H9 (cell line): ENCODE measurements at regions not wholly inside any gene's neighbourhood (a gene's known extent, or its start where the extent isn't known, plus 50 kb on each side); places are given as distances from the start of the nearest gene placed in this dataset.

Experiments
- DNase-seq: peaks from one replicate; pipeline ENCODE4 v3.0.0-alpha.2; 2017
- H2AFZ ChIP-seq: one replicate; pipeline ENCODE4 v1.6.1; 2013; ENCODE audit warnings: mild to moderate bottlenecking, low read length, control low read depth, moderate library complexity
- H2AK5ac ChIP-seq: 2 replicates; pipeline ENCODE4 v1.6.1; 2013; ENCODE audit warnings: low read length, control low read depth, mixed read lengths; ENCODE audit not compliant: insufficient read length
- H2BK120ac ChIP-seq: one replicate; pipeline ENCODE4 v1.6.1; 2013; ENCODE audit warnings: low read depth, mild to moderate bottlenecking, low read length, control low read depth, inconsistent platforms; ENCODE audit not compliant: poor library complexity, severe bottlenecking
- H2BK12ac ChIP-seq: 2 replicates; pipeline ENCODE4 v1.6.1; 2013; ENCODE audit warnings: low read length, control low read depth, mixed read lengths, low read depth; ENCODE audit not compliant: insufficient read length
- H2BK15ac ChIP-seq: 2 replicates; pipeline ENCODE4 v1.6.1; 2013; ENCODE audit warnings: low read depth, low read length, control low read depth
- H2BK20ac ChIP-seq: one replicate; pipeline ENCODE4 v1.6.1; 2013; ENCODE audit warnings: low read depth, mild to moderate bottlenecking, low read length, control low read depth, inconsistent platforms; ENCODE audit not compliant: poor library complexity, severe bottlenecking
- H2BK5ac ChIP-seq: 2 replicates; pipeline ENCODE4 v1.6.1; 2013; ENCODE audit warnings: low read length, control low read depth, mixed read lengths; ENCODE audit not compliant: insufficient read length
- H3K14ac ChIP-seq: 2 replicates; pipeline ENCODE4 v1.6.1; 2013; ENCODE audit warnings: low read length, control low read depth; ENCODE audit not compliant: insufficient read depth
- H3K18ac ChIP-seq: 2 replicates; pipeline ENCODE4 v1.6.1; 2013; ENCODE audit warnings: low read depth, mild to moderate bottlenecking, mixed read lengths, low read length, control low read depth; ENCODE audit not compliant: insufficient read length
- H3K23ac ChIP-seq: 2 replicates; pipeline ENCODE4 v1.6.1; 2013; ENCODE audit warnings: low read length, control low read depth, mixed read lengths, low read depth; ENCODE audit not compliant: insufficient read length
- H3K23me2 ChIP-seq: 2 replicates; pipeline ENCODE4 v1.6.1; 2013; ENCODE audit warnings: low read depth, mild to moderate bottlenecking, mixed read lengths, low read length, control low read depth; ENCODE audit not compliant: insufficient read length, poor library complexity, severe bottlenecking
- H3K27ac ChIP-seq: 2 replicates; pipeline ENCODE4 v1.5.1; 2013; ENCODE audit warnings: low read length, control low read depth, mixed read lengths, low read depth; ENCODE audit not compliant: insufficient read length
- H3K27me3 ChIP-seq: 2 replicates; pipeline ENCODE4 v1.6.1; 2013; ENCODE audit warnings: low read length, control low read depth, inconsistent platforms; ENCODE audit not compliant: insufficient read depth
- H3K4ac ChIP-seq: 2 replicates; pipeline ENCODE4 v1.6.1; 2013; ENCODE audit warnings: low read depth, mild to moderate bottlenecking, control low read depth, inconsistent platforms, low read length, moderate library complexity
- H3K4me1 ChIP-seq: 2 replicates; pipeline ENCODE4 v1.6.1; 2013; ENCODE audit warnings: low read length, control low read depth, inconsistent platforms; ENCODE audit not compliant: insufficient read depth
- H3K4me2 ChIP-seq: 2 replicates; pipeline ENCODE4 v1.6.1; 2013; ENCODE audit warnings: low read length, control low read depth, mixed read lengths; ENCODE audit not compliant: insufficient read length, insufficient read depth
- H3K56ac ChIP-seq: 2 replicates; pipeline ENCODE4 v1.6.1; 2013; ENCODE audit warnings: low read depth, mild to moderate bottlenecking, mixed read lengths, low read length, control low read depth; ENCODE audit not compliant: insufficient read length
- H3K79me1 ChIP-seq: 2 replicates; pipeline ENCODE4 v1.6.1; 2013; ENCODE audit warnings: low read depth, mild to moderate bottlenecking, moderate library complexity, low read length, control low read depth, inconsistent platforms; ENCODE audit not compliant: insufficient read depth, poor library complexity, severe bottlenecking
- H3K79me2 ChIP-seq: 2 replicates; pipeline ENCODE4 v1.6.1; 2013; ENCODE audit warnings: low read length, control low read depth, inconsistent platforms; ENCODE audit not compliant: insufficient read depth
- H3K9ac ChIP-seq: 2 replicates; pipeline ENCODE4 v1.6.1; 2013; ENCODE audit warnings: low read length, control low read depth, mixed read lengths; ENCODE audit not compliant: insufficient read length; ENCODE audit errors: extremely low read depth
- H3K9me3 ChIP-seq: one replicate; pipeline ENCODE4 v1.6.1; 2013; ENCODE audit warnings: low read depth, low read length, inconsistent platforms; ENCODE audit not compliant: control insufficient read depth
- H3T11ph ChIP-seq: one replicate; pipeline ENCODE4 v1.6.1; 2013; ENCODE audit warnings: mild to moderate bottlenecking, low read length, control low read depth, inconsistent platforms
- H4K20me1 ChIP-seq: one replicate; pipeline ENCODE4 v1.6.1; 2013; ENCODE audit not compliant: control insufficient read depth, insufficient read length, insufficient read depth
- H4K5ac ChIP-seq: 2 replicates; pipeline ENCODE4 v1.6.1; 2013; ENCODE audit warnings: low read depth, mild to moderate bottlenecking, mixed read lengths, low read length, control low read depth; ENCODE audit not compliant: insufficient read length
- H4K8ac ChIP-seq: replicated peaks from 2 replicates; pipeline ENCODE4 v1.6.1; 2013; ENCODE audit warnings: low read length, control low read depth, mixed read lengths, low read depth; ENCODE audit not compliant: insufficient read length
- H4K91ac ChIP-seq: 2 replicates; pipeline ENCODE4 v1.6.1; 2013; ENCODE audit warnings: low read depth, mild to moderate bottlenecking, moderate library complexity, mixed read lengths, low read length, control low read depth; ENCODE audit not compliant: insufficient read length
- H3K27ac Mint-ChIP-seq, 3 experiments: 2 replicates in 2 of 3; 3 replicates in 1 of 3; pipeline ENCODE4 v1.8.0; 2020 to 2021; ENCODE audit warnings: mixed read lengths in 3 of 3, mild to moderate bottlenecking in 1 of 3, moderate library complexity in 1 of 3
- H3K27me3 Mint-ChIP-seq: 2 replicates; pipeline ENCODE4 v1.8.0; 2021; ENCODE audit warnings: low read depth, mild to moderate bottlenecking, moderate library complexity, mixed read lengths
- H3K36me3 Mint-ChIP-seq, 3 experiments: 2 replicates in 2 of 3; 3 replicates in 1 of 3; pipeline ENCODE4 v1.8.0; 2020 to 2021; ENCODE audit warnings: low read depth in 3 of 3, mixed read lengths in 3 of 3; ENCODE audit not compliant: insufficient read depth in 1 of 3
- H3K4me1 Mint-ChIP-seq, 2 experiments: 2 replicates each; pipeline ENCODE4 v1.8.0; 2020; ENCODE audit warnings: mixed read lengths in 2 of 2
- H3K4me3 Mint-ChIP-seq, 2 experiments: 2 replicates in 1 of 2; 3 replicates in 1 of 2; pipeline ENCODE4 v1.8.0; 2020 to 2021; ENCODE audit warnings: mild to moderate bottlenecking in 2 of 2, mixed read lengths in 2 of 2, moderate library complexity in 1 of 2
- H3K9me3 Mint-ChIP-seq, 2 experiments: 2 replicates in 1 of 2; 3 replicates in 1 of 2; pipeline ENCODE4 v1.8.0; 2020; ENCODE audit warnings: mild to moderate bottlenecking in 2 of 2, mixed read lengths in 2 of 2, moderate library complexity in 1 of 2
- WGBS: extraction: QIAGEN DNeasy Blood & Tissue Kit; methylation state at CpG from one replicate; pipeline ENCODE4 v1.1.7; 2013; ENCODE audit warnings: missing lambda C conversion rate, low lambda C conversion rate, mixed read lengths; ENCODE audit not compliant: insufficient read length; ENCODE audit errors: extremely low coverage; 5-methylcytosine and 5-hydroxymethylcytosine counted together
- TF ChIP-seq, protein P1 (sequence below): fragments of 200-600 bp; sonication (generic); conservative IDR thresholded peaks from 3 replicates; pipeline ENCODE4 v1.8.0; 2021; ENCODE audit warnings: antibody characterized with exemption, mild to moderate bottlenecking

GRCh38 chr12:131386167-131386521 lies 324.7 kb upstream of the SFSWAP start:
- H3K9me3 ChIP-seq: no peaks in the 10 kb centered on the region
- H2AK5ac ChIP-seq: no peak overlapping the region
- peaks cover 16 to 50% of the 10 kb centered on the region in 2 experiments for H3K4me1 Mint-ChIP-seq
- TF ChIP-seq, protein P1, sequence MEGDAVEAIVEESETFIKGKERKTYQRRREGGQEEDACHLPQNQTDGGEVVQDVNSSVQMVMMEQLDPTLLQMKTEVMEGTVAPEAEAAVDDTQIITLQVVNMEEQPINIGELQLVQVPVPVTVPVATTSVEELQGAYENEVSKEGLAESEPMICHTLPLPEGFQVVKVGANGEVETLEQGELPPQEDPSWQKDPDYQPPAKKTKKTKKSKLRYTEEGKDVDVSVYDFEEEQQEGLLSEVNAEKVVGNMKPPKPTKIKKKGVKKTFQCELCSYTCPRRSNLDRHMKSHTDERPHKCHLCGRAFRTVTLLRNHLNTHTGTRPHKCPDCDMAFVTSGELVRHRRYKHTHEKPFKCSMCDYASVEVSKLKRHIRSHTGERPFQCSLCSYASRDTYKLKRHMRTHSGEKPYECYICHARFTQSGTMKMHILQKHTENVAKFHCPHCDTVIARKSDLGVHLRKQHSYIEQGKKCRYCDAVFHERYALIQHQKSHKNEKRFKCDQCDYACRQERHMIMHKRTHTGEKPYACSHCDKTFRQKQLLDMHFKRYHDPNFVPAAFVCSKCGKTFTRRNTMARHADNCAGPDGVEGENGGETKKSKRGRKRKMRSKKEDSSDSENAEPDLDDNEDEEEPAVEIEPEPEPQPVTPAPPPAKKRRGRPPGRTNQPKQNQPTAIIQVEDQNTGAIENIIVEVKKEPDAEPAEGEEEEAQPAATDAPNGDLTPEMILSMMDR: no peak
- no peak overlapping the region for H3K56ac ChIP-seq
- no peaks in the 10 kb centered on the region for H4K20me1 ChIP-seq
- no peak overlapping the region for H2BK15ac ChIP-seq
- no peaks in the 10 kb centered on the region; the same call in 1 of the 2 replicates for H3K27me3 ChIP-seq
- H4K5ac ChIP-seq: no peak overlapping the region
- H3K9me3 Mint-ChIP-seq: no peaks in the 10 kb centered on the region; a peak in 1 of 5 replicates
- no peak overlapping the region for H2BK5ac ChIP-seq
- no peak overlapping the region for H3K27ac ChIP-seq
- no peak overlapping the region for H3K9ac ChIP-seq
- no peaks in the 10 kb centered on the region for H3K79me1 ChIP-seq
- H2AFZ ChIP-seq: no peak overlapping the region
- no peak overlapping the region for H4K91ac ChIP-seq
- H3K79me2 ChIP-seq: no peaks in the 10 kb centered on the region
- no peak overlapping the region for H3K23ac ChIP-seq
- H3K23me2 ChIP-seq: no peaks in the 10 kb centered on the region
- H2BK12ac ChIP-seq: no peak overlapping the region
- no peaks in the 10 kb centered on the region for H3K36me3 Mint-ChIP-seq
- H3K4ac ChIP-seq: no peak overlapping the region
- H3T11ph ChIP-seq: no peak overlapping the region
- no peak overlapping the region for H3K14ac ChIP-seq
- H3K18ac ChIP-seq: no peak overlapping the region
- H3K27me3 Mint-ChIP-seq: no peaks in the 10 kb centered on the region
- no CpG with 5 or more reads among the region's 9 CpGs for WGBS
- DNase-seq: no peak
- H3K4me3 Mint-ChIP-seq: no peak overlapping the region
- H3K4me2 ChIP-seq: no peak overlapping the region
- no peak overlapping the region for H2BK20ac ChIP-seq
- no peaks in the 10 kb centered on the region; the same call in 1 of the 2 replicates for H3K4me1 ChIP-seq
- H3K27ac Mint-ChIP-seq: no peak overlapping the region
- H2BK120ac ChIP-seq: no peak overlapping the region
- no peak overlapping the region for H4K8ac ChIP-seq
